ENCODE measurements at regions not wholly inside any gene's neighbourhood (a gene's known extent, or its start where the extent isn't known, plus 50 kb on each side); places are given as distances from the start of the nearest gene placed in this dataset.

DNA sequence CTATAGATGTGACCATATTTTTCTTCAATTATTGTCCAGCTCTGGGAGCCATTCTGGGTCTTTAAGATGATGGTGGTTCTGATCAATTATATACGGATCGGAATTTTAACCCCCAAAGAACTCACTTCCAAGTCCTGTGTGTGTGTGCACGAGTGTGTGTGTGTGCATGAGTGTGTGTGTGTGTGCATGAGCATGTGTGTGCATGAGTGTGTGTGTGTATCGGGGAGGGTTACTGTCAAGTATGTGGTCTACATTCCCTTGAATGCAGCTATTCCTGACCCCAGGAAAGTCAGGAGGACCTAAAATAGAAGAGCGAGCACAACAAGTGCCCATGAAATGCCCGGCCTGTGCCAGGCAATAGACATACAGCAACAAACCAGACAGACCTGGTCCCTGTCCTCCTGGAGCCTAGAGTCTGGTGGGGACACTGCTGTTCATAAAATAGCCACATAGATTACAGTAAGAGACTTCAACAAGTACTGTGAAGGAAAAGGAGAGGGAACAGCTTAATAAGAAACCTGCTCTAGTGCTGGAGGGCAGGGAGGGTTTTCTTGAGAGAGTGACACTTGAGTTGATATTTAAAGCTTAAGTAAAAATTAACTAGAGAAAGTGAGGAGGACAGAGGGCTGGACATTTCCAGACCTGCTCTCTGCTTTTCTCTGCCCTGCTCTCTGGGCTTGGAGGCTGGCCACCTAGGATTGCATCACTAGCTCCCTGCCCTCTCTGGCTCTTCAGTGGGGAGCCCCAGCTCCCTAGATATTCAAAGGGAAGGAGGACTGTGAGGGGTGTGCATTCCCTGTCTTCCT lies 66.1 kb upstream of the SPON1 start:
- 65 to 73% methylated on average over 6 of the region's 6 CpGs for WGBS, 2 donors
- H3K4me1 ChIP-seq = no peaks in the 10 kb centered on the region
- H3K36me3 ChIP-seq = no peaks in the 10 kb centered on the region
- FAIRE-seq (no peak), ATAC-seq (no peak), DNase-seq (no peak)
- H3K27ac ChIP-seq = no peak overlapping the region
- no peaks in the 10 kb centered on the region for H3K9me3 ChIP-seq
- intact Hi-C loops (cut with DNase I) = no loop called here
- H3K27me3 ChIP-seq = no peaks in the 10 kb centered on the region
- TF ChIP-seq, protein P1, sequence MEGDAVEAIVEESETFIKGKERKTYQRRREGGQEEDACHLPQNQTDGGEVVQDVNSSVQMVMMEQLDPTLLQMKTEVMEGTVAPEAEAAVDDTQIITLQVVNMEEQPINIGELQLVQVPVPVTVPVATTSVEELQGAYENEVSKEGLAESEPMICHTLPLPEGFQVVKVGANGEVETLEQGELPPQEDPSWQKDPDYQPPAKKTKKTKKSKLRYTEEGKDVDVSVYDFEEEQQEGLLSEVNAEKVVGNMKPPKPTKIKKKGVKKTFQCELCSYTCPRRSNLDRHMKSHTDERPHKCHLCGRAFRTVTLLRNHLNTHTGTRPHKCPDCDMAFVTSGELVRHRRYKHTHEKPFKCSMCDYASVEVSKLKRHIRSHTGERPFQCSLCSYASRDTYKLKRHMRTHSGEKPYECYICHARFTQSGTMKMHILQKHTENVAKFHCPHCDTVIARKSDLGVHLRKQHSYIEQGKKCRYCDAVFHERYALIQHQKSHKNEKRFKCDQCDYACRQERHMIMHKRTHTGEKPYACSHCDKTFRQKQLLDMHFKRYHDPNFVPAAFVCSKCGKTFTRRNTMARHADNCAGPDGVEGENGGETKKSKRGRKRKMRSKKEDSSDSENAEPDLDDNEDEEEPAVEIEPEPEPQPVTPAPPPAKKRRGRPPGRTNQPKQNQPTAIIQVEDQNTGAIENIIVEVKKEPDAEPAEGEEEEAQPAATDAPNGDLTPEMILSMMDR (IDR thresholded peaks at IDR 0.05) = no peak
- no peak overlapping the region for H3K4me3 ChIP-seq

DNA sequence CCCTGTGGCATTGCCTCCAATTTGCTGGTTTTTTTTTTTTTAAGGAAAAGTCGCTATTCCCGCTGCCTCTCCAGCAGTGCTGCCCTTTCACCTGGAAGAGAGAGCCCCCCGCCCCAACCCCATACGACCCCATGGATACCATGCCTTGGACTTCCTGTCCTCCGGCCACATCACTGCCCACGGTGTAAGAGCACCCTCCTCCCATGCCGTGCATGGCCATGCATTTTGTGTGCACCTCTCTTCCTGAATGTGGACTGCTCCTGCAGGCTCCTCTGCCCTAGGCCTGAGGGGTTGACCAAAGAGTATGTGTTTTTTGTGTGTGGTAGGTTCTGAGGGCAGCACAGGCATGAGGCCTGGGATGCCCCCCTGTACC lies 65.6 kb upstream of the SPON1 start:
- intact Hi-C loops (cut with DNase I) = no loop called here
- no peaks in the 10 kb centered on the region for H3K9me3 ChIP-seq
- TF ChIP-seq, protein P1 (IDR thresholded peaks at IDR 0.05) = no peak
- ATAC-seq (no peak), FAIRE-seq (no peak), DNase-seq (no peak)
- H3K27ac ChIP-seq = no peak overlapping the region
- H3K27me3 ChIP-seq = no peaks in the 10 kb centered on the region
- 74 to 83% methylated on average over 7 of the region's 7 CpGs for WGBS, 2 donors
- no peaks in the 10 kb centered on the region for H3K4me1 ChIP-seq
- H3K4me3 ChIP-seq = no peak overlapping the region
- H3K36me3 ChIP-seq = no peaks in the 10 kb centered on the region

DNA sequence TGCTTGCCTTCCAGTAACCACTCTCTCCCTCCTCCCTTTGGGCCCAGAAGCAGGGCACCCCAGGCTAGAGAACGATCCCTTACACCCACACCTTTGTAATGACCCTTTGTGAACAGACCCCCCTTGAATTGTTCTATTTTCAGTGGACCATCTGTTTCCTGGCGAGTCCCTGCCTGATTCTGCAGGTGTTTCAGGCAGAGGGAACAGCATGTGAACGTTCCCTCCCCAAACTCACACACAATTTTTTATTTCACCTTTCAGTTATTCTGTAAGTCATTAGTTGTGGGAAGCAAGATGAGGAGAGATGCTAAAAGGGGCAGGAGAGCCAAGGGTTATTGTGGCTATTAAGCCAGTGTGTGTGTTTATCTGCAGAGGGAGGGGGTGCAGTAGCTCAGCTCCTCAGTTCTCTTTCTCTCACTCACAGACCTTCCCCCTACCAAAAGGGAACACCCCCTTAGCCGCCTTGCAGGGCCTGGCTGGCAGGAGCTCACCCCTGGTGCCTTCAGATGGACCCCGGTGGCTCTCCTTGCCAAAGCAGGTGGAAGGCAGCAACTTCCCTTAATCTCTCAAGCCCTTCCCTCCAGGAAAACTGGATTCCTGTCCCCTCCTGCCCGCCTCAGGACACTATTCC lies 64.8 kb upstream of the SPON1 start:
- Histone ChIP-seq H3K4me3 (no peak overlapping the region), H3K4me1 (no peaks in the 10 kb centered on the region), H3K36me3 (no peaks in the 10 kb centered on the region), H3K27me3 (no peaks in the 10 kb centered on the region), H3K9me3 (no peaks in the 10 kb centered on the region), H3K27ac (no peak overlapping the region)
- DNase-seq (no peak), ATAC-seq (no peak), FAIRE-seq (no peak)
- WGBS, 2 donors = 69 to 75% methylated on average over 6 of the region's 6 CpGs
- TF ChIP-seq, protein P1 (IDR thresholded peaks at IDR 0.05) = no peak
- intact Hi-C loops (cut with DNase I) = no loop called here

DNA sequence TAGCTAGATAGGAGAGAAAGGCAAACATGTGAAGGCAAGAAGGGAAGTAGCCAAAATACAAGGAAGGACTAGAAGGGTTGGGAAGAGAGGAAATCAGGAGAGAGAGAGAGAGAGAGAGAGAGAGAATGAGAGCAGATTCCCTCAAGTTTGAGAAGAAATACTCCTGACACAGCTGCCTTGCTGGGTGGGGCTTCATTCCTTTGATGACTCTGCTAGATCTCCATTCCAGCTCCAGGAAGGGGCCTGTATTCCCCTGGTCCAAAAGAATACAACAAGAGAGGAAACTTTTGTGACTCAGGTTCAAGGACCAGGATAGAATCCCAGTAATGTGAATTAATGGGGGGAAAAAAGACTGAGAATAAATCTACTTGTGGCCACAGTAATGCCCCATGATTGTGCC lies 62.9 kb upstream of the SPON1 start:
- Histone ChIP-seq H3K9me3 (no peaks in the 10 kb centered on the region), H3K4me1 (no peaks in the 10 kb centered on the region), H3K27ac (no peak overlapping the region), H3K36me3 (no peaks in the 10 kb centered on the region), H3K4me3 (no peak overlapping the region), H3K27me3 (no peaks in the 10 kb centered on the region)
- ATAC-seq = no peak
- TF ChIP-seq, protein P1 (IDR thresholded peaks at IDR 0.05) = no peak
- FAIRE-seq = no peak
- DNase-seq = no peak
- intact Hi-C loops (cut with DNase I) = no loop called here

DNA sequence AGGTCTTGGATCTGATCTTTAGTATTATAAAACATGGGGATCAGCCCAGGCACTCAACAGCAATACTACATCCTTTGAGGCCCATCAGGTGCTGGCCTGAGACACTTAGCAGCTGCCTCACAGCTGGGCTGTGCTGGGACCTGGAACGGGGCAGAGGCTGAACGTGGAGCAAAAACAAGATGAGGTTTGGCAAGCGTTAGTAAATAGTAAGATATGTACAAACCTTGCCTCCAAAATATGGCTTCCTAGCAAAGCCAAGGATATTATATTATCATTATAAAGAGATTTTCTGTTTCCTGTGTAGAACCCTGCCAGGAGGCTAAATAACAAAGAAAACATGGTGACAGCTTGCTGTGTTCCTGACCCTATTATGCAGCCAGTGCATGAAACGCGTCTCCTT lies 60.0 kb upstream of the SPON1 start:
- H3K27ac ChIP-seq = no peak overlapping the region
- ATAC-seq (no peak), FAIRE-seq (no peak), DNase-seq (no peak)
- H3K4me3 ChIP-seq = no peak overlapping the region
- WGBS, 2 donors = 55 to 58% methylated on average over 5 of the region's 5 CpGs
- no peaks in the 10 kb centered on the region for H3K9me3 ChIP-seq
- H3K27me3 ChIP-seq = no peaks in the 10 kb centered on the region
- intact Hi-C loops (cut with DNase I) = no loop called here
- no peaks in the 10 kb centered on the region for H3K4me1 ChIP-seq
- TF ChIP-seq, protein P1 (IDR thresholded peaks at IDR 0.05) = no peak
- H3K36me3 ChIP-seq = no peaks in the 10 kb centered on the region

Measured in pancreas (tissue), 10 donors.